Endothelial cell of umbilical vein (primary cell): ENCODE measurements at regions not wholly inside any gene's neighbourhood (a gene's known extent, or its start where the extent isn't known, plus 50 kb on each side); places are given as distances from the start of the nearest gene placed in this dataset.

Source experiments
- CTCF ChIP-seq, 2 donors: IDR thresholded peaks; 1 replicate in 1 of 2; 2 replicates in 1 of 2; pipeline ENCODE4 v1.5.1; 2011; ENCODE audit warnings: low read length in 2 of 2, mild to moderate bottlenecking in 2 of 2, moderate library complexity in 2 of 2, control low read depth in 1 of 2, inconsistent platforms in 1 of 2, low read depth in 1 of 2; ENCODE audit not compliant: insufficient read depth in 1 of 2; ENCODE audit errors: extremely low read depth in 1 of 2
- EZH2 ChIP-seq: IDR thresholded peaks from 2 replicates; pipeline ENCODE4 v1.6.1; 2012; ENCODE audit warnings: borderline replicate concordance, low read depth, mild to moderate bottlenecking, moderate library complexity, low read length, inconsistent platforms; ENCODE audit not compliant: severe bottlenecking
- POLR2A ChIP-seq: IDR thresholded peaks from 2 replicates; pipeline ENCODE4 v1.6.1; 2012; ENCODE audit warnings: low read depth, mild to moderate bottlenecking, control low read depth, low read length
- POLR2AphosphoS5 ChIP-seq: IDR thresholded peaks from 2 replicates; pipeline ENCODE4 v1.6.1; 2012; ENCODE audit warnings: low read depth, mild to moderate bottlenecking, control low read depth, low read length, moderate library complexity; ENCODE audit not compliant: insufficient read depth

DNA sequence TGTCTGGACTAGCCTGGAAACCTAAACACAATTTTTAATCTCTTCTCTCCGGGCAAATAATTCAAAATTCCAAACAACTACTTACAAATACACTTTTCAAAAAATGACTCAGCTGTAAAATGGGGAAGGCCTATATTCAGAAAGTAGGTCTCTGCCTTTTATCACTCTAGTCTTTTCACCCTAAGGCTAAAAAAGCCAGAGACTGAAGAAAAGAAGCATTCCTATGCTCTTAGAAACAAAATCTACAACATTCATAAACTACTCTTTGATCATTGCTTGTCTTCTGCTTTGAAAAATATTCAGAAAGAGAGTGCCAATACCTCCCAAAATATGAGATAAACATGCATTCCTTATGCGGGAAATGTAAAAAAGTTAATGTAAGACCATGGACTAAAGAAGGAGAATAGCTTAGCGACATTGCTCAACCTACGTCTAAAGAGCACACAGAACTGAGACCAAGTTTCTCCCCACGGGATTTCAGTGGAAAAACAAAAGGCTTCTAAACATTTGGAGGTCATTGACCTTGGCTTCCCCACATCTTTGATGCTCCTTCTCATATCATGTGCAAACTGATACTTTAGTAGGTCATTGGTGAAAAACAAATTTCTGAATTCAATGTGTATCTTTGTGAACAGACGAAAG, 74.4 kb upstream of the EPB41L3 start:
- TF ChIP-seq CTCF (IDR thresholded peaks at IDR 0.05; ENCODE audit: extremely low read depth in 1 of 2, insufficient read depth in 1 of 2, low read depth in 1 of 2, low read length in 2 of 2) (no peak), EZH2 (no peak), POLR2A (no peak), POLR2AphosphoS5 (no peak)
